Ecto neural progenitor cell (in vitro differentiated cells): ENCODE measurements at regions not wholly inside any gene's neighbourhood (a gene's known extent, or its start where the extent isn't known, plus 50 kb on each side); places are given as distances from the start of the nearest gene placed in this dataset.
"Not testable (repeated sequence)": the region's sequence is repeated elsewhere in the genome, so short reads cannot be mapped to it uniquely, and the experiment has no call there.

Experiments used
- DNase-seq: peaks from one replicate; pipeline ENCODE4 v3.0.0-alpha.2; 2018; ENCODE audit warnings: low spot score

DNA sequence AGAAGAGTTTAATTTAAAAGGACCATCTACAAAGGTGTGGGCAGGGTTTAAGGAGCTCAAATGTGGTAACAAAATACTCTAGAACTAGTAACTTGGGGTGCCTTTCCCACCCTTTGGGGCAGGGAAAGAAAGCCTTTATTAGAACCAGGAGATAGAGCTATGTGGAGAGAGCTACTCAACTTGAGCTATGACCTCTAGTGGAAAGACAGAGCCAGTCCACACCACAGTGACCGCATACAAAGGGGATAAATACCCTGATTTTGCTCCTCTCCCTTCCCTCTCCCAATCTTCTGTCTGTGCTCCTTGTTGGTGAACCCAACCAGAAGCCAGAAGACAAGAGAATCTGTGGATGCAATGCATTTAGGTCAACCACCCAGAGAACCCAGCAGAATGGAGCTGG is 54.4 kb upstream of the JAK1 start:
- DNase-seq, result no peak

DNA sequence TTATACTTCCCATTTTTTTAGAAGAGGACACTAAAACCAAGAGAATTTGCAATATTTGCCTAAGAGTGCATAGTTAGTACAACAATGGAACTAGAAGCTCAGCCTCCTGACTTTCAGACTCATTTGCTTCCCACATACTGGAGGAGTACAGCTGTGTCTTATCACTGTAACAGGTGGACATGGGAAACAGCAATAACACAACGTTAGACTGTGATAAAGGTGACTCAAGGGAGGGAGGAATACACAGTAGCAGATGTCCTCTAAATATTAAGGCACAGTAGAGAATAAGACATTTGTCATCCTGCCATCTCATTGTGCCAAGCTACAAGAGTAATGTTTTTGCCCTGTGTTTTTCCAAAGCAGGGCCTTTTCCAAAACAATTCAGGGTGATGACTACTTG is 55.4 kb upstream of the JAK1 start:
- no peak for DNase-seq

DNA sequence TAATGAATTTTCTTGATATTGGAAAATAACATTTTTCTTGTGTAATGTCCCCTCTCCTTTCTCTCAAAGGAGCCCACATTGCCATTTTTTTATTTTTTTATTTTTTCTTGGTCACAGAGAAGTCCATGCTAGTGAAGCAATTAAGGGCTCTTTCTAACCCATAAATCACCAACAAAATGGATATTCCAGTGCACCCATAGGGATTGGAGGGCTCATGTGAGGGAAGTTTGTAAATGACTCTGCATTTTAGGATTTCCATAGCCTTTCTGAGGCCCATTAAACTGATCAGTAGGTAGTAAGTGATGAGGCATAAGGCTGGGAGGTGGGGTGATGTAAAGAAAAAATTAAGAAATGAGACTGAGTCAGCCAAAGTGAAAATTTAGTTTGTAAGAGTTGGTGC is 55.9 kb upstream of the JAK1 start:
- no peak for DNase-seq

DNA sequence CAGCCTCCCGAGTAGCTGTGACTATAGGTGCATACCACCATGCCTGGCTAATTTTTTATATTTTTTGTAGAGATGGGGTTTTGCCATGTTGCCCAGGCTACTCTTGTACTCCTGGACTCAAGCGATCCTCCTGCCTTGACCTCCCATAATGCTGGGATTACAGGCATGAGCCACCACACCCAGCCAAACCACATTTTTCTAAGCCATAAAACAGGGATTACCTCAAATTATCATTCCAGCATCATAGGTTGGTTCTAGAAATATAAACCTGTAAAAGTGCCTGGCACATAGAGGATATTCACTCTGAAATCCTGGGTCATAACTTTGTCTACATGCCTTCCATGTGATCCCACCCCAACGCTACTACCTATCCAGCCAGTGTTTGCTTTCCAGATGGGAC is 59.4 kb upstream of the JAK1 start:
- DNase-seq, result no peak

DNA sequence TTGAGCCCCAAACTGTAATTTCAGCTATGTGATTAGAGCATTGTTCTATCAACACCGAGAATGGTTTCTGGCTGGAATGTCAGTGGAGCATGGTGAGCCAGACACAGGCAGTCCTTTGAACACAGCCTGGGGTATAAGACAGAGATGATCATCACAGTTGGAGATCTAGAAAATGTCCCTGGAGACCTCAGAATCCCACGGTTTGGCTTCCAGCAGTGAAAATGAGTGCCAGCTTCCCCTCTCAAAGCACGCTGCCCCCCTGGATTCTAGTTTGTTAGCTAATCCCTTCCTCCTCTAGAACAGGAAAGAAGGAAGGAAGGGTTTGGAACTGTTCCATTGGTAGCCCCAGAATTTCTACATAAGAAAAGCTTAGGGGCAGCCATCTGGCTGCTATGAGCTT is 59.9 kb upstream of the JAK1 start:
- DNase-seq, result no peak

DNA sequence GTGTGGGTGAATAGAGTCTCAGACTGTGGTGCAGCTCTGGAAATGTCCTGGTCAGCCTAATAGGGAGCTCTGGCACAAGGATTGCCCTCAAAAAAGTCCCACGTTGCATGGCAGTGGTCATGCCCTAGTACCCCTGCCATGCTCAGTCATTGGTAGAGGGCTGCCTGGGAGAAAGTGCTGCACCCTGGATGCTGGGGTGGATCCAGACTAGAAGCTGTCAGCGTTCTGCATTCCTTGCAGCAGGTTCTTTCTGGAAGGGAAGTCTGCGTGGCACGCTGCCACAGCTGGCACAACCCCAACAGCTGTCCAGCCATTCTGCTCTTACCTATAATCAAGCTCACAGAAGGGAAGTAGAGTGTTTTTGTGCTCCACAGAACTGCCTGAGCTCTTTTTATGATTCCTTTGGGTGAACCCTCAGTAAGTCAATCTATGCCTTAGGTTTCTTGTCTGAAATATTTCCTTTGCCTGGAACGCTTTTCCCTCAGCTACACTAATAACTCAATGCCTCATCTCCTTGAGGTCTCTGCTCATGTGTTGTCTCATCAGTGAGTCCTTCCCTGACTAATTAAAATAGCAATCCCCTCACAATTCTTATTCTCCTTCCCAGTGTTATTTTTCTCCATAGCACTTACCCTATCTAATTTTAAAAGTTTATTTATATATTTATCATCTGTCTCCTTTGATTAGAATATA is 61.5 kb upstream of the JAK1 start:
- DNase-seq, result no peak

DNA sequence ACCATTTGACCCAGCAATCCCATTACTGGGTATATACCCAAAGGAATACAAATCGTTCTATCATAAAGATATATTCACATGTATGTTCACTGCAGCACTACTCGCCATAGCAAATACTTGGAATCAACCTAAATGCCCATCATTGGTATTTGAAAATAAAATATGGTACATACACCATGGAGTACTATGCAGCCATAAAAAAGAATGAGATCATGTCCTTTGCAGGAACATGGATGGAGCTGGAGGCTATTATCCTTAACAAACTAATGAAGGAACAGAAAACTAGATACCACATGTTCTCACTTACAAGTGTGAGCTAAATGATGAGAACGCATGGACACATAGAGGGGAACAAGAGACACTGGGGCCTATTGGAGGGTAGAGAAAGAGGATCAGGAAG is 63.1 kb upstream of the JAK1 start:
- DNase-seq, result not testable (repeated sequence)

DNA sequence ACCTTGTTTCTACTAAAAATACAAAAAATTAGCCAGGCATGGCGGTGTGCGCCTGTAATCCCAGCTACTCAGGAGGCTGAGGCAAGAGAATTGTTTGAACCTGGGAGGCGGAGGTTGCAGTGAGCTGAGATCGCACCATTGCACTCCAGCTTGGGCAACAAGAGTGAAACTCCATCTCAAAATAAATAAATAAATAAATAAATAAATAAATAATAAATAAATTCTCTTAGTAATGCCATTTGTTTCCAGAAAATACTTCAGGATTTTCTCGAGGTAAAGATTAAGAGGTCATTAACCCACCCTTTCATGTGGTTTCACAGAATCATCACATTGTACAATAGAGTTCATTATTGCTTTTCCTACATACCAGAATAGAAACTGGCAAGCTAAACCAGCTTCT is 68.5 kb upstream of the JAK1 start:
- DNase-seq, result not testable (repeated sequence)

DNA sequence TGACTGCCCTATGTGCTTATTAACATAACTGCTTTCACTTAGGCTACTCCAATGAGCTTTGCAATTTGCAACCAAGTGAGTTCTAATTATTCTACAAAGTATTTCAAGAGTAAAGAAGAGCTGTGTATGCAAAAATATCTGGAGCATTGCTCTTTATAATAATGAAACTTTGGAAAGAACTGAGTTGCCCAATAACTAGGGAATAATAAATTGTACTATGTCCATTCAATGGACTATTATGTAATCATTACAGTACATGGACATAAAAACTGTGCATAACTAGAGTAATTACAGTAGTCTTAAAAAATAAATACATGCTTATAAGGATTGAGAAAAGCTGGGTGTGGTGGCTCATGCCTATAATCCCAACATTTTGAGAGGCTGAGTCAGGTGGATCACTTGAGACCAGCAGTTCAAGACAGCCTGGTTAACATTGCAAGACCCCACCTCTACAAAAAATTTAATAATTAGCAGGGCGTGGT is 70.3 kb upstream of the JAK1 start:
- DNase-seq, result no peak

DNA sequence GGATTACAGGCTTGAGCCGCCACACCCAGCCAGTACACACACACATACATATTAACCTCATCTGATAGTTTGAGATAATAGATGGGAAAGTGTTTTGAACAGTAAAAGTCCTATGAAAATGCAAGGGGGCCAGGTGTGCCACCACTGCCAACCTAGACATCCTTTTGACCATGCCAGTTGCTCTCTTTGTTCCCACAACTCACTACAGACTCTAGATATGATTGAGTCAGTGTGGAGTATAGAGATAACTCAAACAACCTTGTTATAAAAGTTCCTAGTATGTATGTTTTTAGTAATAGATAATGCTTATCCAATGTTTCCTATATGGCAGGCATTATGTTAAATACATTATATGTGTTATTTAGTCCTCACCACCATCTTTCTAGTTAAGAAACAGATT is 72.7 kb upstream of the JAK1 start:
- no peak for DNase-seq

DNA sequence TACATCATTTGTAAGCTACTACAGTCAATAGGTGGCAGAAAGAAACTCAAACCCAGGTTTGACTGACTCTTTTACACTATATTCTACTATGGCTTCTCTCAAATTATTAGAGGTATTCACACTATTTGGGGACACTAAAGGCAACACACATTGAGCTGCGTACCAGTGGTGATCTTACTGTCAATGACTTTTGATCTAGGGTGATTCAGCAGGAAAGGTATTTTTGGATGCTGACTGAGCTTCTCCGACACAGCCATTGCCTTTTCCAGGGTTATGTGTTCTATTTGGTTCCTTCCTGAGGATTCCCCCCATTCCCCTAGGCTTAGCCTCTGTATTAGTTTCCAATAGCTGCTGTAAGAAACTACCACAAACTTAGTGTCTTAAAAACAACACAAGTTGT is 73.2 kb upstream of the JAK1 start:
- DNase-seq, result no peak

DNA sequence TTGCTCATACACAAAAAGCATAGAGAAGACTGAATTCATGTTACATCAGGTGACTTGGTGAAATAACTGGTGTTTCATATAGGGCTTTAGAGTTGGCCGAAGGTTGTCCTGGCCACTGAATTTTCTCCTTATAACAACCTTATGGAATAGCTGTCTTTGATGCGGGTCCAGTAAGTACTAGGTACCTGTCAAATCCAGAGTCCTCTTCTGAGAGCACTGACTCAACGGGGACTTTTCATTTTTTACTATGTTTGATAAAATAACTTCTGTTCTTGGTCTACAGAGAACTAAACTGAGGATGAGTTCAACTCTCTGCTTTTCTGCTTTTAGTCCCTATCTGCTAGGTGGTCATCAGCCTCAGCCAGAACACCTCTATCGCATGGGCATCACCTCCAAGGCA is 76.1 kb upstream of the JAK1 start:
- no peak for DNase-seq

DNA sequence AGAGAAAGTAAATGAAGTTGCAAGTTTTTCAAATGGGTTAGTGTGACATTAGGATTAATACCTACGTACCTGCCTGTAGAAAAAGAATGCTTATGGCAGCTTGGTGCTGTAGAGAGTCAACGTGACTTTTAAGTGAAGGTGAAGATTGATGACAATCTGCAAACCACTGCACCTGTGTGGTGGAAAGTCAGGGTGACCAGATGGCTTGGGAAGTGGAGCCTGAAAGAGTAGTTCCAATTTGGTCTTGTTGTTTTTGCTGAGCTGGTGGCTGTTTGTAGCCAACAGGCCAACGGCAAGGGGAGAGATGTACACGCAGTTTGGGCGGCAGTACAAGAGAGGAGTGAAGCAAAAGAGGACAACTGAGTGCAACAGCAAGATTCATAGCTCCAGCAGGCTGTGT is 78.1 kb upstream of the JAK1 start:
- DNase-seq, result no peak

DNA sequence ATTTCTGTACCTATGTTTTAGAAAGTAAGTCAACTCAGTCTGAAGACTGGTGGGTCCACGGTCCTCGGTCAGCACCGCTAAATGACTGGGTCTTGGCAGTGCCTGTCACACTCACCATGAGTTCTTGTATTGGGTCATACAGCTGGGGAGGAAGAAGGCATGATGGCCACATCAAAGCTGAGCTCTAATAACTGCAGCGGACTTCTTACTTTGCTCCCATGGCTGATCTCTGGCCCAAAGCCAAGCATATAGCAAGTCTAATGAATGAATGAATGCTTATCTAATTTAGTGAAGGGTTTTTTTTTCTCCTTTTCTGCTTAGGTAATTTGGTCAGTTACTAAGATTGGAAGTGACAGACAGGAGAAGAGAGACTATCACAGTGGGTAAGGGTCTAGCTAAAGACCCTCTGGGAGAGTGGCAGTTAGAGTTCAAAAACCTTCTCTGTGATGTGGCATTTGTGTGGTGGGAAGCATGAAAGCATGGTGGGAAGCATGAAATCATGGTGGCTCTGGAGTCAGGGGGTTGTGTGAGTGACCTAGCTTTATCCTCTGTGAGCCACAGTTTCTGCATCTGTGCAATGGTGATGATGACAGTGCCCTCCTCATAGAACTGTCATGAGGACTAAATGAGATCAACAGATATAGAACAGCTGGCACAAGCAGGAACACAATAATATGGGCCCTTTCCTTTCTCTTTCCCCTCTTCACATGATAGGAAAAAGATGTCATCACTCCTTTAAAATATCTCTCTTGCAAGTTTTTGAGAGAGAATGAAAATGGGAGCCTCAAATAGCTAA is 78.9 kb upstream of the JAK1 start:
- no peak for DNase-seq

DNA sequence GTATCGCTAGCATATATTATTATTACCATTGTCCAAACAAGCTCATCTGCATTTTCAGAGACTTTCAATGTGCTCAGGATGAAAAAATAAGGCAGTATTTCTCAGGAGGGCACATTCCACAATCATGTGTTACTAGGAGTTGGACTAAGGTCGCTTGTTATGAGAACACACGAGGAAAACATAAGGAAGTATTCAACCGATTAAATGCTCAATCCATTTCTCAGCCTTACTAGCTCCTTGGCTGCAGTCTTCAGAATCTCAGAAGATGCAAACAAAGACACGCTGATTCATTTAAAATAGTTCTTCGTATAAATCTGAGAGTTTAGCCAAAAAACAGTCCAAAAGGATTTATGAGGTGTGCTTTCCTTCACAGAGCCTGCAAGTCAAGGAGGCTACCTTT is 82.0 kb upstream of the JAK1 start:
- no peak for DNase-seq

DNA sequence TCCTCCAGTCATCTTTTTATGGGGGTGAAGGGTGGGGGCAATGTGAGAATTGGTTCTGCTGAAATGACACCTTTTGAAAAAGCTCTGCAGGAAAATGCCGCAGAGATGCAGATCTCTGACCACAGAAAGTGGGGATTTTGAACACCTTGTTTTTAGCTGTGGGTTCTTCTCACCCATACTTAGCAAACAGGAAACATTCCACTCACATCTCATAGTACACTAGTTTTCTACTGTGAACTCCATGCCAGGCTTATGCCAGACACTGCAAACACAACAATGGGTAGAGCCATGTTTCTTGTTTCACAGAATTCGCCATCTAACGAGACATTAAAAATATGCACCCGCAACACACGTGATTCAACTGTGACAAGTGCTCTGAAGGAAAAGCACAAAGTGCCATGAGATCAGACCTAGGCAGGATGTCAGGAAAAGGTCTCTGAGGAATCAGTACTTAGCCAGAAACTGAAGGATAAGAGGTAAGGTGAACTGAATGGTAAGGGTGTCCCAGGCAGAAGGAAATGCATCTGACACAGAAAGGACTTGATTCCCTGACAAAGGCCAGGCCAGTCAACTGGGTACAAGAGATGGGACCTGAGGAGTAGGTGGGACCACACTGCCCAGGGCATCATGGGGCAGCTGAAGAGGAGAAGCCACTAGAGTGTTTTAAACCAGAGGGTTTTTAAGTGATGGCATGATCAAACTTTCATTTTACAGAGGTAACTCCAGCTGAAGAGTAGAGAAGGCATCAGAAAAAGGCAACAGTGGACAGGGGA is 83.8 kb upstream of the JAK1 start:
- DNase-seq, result no peak

DNA sequence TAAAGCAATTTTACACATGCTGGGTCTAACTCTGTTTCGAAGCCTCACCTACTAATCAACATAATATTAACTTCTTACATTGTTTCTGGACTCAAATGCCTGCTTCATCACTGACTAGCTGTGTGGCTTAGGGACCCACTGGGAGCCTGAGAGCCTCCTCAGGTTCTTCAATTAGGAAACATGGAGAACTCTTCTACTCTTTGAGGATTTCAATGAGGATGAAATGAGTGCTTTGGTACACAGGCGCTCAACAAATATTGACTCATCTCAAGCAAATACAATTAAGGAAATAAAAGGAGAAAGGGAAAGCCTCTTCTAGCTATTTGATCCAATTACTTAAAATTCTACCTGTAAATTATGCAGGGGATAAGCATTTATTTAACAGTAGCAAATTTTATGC is 84.4 kb upstream of the JAK1 start:
- DNase-seq, result no peak

DNA sequence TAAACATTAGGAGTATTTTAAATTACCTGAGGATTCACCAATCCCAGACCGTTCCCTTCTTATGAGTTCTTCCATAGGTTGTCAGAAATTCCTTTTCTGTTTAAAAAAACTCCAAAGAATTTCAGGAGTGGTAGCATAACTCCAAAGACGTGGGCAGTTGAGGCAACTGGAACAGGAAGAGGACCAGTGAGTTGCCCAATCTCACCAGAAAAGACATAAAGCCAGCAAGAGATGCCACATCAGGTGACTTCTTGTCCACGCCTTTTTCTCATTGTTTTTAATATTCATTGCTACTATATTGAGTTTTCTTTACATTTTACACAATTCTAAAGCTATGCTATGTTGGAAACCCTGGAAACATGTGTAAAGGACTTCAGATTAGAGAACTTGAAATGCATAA is 88.1 kb upstream of the JAK1 start:
- no peak for DNase-seq

DNA sequence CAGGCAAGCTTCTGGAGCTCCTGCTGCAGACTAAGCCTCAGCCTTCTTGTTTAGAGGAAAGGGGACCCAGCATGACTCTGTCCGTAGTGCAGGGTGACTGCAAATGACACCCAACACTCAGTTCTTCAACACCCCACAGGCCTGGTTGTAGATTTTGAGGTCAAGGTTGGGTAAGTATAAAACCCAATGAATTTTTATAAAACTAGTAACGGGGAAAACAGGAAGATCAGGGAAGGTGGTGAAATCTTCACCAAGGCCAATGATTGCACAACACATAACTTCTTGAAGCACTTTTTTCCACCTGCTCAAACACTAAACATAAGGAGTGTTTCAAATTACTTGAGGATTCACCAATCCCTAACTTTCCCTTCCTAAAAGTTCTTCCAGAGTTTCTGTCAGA is 89.4 kb upstream of the JAK1 start:
- DNase-seq, result no peak

DNA sequence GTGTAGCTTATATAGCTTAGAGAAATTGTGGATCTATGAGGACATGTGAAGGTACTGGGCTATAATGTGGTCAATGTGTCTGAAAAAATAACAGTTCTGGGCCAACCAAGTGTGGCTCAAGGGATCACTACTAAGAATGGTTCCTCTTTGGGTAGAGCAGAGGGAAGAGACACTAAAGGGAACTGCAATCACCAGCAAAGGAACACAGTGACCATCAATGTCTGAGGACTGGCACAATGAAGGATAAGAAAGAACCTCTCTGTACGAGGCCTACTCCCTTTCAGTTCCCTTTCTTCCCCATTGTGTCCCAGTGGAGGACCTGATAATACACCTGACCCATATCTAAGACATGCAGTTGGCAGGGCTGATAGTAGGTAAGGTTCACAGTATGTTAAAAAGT is 89.9 kb upstream of the JAK1 start:
- DNase-seq, result no peak

DNA sequence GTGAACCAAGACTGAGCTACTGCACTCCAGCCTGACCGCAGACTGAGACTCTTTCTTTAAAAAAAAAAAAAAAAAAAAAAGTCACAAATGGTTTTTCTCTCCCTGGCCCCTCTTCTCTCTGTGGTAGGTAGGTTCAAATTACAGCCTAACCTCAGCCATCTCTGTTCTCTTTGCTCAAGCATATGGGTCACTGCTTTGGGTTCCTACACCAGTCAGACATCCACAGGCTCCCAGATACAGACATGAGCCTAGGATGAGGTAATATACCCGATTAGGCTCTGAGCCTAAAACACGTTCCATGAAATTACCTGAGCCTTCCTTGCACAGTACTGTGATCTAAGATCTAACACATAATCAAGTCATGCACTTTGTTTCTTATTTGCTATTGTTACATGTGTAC is 90.5 kb upstream of the JAK1 start:
- DNase-seq, result no peak

DNA sequence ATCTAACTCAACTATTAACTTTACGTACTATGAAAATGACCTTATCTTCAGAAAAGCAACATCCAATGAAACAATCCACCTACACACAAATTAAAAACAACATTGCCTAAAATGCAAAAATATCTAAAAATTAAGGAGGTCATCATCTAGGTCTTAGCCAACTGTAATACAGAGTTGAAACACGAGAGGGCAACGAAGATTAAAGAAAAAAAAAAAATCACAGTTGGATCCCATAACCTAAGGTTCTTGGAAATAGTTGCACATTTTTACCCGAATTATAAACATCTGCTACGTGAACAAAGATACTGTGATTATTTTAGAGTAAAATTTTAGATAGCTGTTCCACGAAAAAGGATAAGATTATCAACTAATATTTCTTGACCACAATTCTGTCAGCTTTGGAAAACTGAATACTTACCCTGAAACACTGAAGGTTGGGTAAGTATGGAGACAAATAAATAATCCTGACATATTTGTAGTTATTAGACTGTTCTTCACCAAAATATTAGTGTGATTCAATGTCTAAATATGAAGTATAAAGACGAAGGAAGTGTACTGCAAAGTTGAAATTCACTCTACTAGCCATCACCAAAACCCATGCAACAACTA is 88.0 kb upstream of the AK4 start:
- no peak for DNase-seq

DNA sequence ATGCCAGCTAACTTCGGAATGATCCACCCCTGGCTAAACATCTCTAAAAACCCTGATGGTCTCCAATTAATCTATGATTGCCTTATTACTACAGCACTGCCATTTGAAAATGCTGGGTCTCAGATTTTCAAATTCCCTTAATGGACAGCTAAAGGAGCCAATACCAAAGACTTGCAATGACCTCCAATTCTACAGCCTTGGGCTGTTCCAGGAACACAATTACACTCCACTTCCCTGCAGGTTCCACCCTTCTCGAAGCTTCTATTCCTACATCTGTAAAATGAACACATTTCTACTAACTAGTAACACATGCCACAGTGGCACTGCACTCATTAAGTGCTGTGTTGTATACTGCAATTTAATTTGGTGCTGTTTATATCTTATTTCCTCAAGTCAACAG is 85.7 kb upstream of the AK4 start:
- no peak for DNase-seq
